HFF-Myc (cell line): ENCODE measurements at regions not wholly inside any gene's neighbourhood (a gene's known extent, or its start where the extent isn't known, plus 50 kb on each side); places are given as distances from the start of the nearest gene placed in this dataset.

Experiments used
- DNase-seq: peaks from one replicate; pipeline ENCODE4 v3.0.0-alpha.2; 2011; ENCODE audit warnings: low read depth; ENCODE audit errors: extremely low read depth
- H3K4me3 ChIP-seq: replicated peaks from 2 replicates; pipeline ENCODE4 v1.5.1; 2011; ENCODE audit warnings: low read depth, mild to moderate bottlenecking, control low read depth, low read length
- CTCF ChIP-seq: IDR thresholded peaks from 2 replicates; pipeline ENCODE4 v1.5.1; 2012; ENCODE audit warnings: mild to moderate bottlenecking, low read depth, low read length, control low read depth; ENCODE audit errors: missing control alignments

- no peak for TF ChIP-seq CTCF
- no peak overlapping the region for H3K4me3 ChIP-seq
- no peak for DNase-seq
Measured at GRCh38 chr4:126529997-126530396, 1102.8 kb upstream of the INTU start.

GRCh38 chr4:126530996-126531585 lies 1101.7 kb upstream of the INTU start:
- DNase-seq = no peak
- no peak overlapping the region for H3K4me3 ChIP-seq
- no peak for TF ChIP-seq CTCF

GRCh38 chr4:126532527-126532926 lies 1100.2 kb upstream of the INTU start:
- no peak for TF ChIP-seq CTCF
- no peak overlapping the region for H3K4me3 ChIP-seq
- DNase-seq = no peak

- H3K4me3 ChIP-seq = no peak overlapping the region
- TF ChIP-seq CTCF = no peak
- no peak for DNase-seq
Measured at GRCh38 chr4:126533146-126533805, 1099.5 kb upstream of the INTU start.

GRCh38 chr4:126539771-126540170 lies 1093.0 kb upstream of the INTU start:
- no peak overlapping the region for H3K4me3 ChIP-seq
- DNase-seq = no peak
- no peak for TF ChIP-seq CTCF

GRCh38 chr4:126541820-126542219 lies 1090.9 kb upstream of the INTU start:
- no peak for TF ChIP-seq CTCF
- H3K4me3 ChIP-seq = no peak overlapping the region
- no peak for DNase-seq
